Spinal cord (tissue), 9 donors: ENCODE measurements at regions not wholly inside any gene's neighbourhood (a gene's known extent, or its start where the extent isn't known, plus 50 kb on each side); places are given as distances from the start of the nearest gene placed in this dataset.
"Not testable (repeated sequence)": the region's sequence is repeated elsewhere in the genome, so short reads cannot be mapped to it uniquely, and the experiment has no call there.

Experiments used
- DNase-seq, 6 donors: peaks; one replicate each; pipeline versions ENCODE4 v3.0.0 to v3.0.0-alpha.2; 2013 to 2015; ENCODE audit warnings: low spot score in 6 of 6, low read depth in 4 of 6
- H3K27ac ChIP-seq: one replicate; pipeline ENCODE4 v1.5.1; 2013; ENCODE audit warnings: low read depth, low read length, control low read depth
- H3K27me3 ChIP-seq: one replicate; pipeline ENCODE4 v1.6.1; 2013; ENCODE audit warnings: low read length; ENCODE audit not compliant: control insufficient read depth, insufficient read depth
- H3K36me3 ChIP-seq: one replicate; pipeline ENCODE4 v1.6.1; 2013; ENCODE audit warnings: low read length; ENCODE audit not compliant: control insufficient read depth, insufficient read depth
- H3K4me1 ChIP-seq: one replicate; pipeline ENCODE4 v1.6.1; 2013; ENCODE audit warnings: low read length; ENCODE audit not compliant: control insufficient read depth, insufficient read depth
- H3K4me3 ChIP-seq: one replicate; pipeline ENCODE4 v1.5.1; 2013; ENCODE audit warnings: low read depth, low read length, control low read depth
- H3K9me3 ChIP-seq: one replicate; pipeline ENCODE4 v1.6.1; 2013; ENCODE audit warnings: low read length; ENCODE audit not compliant: control insufficient read depth, insufficient read depth
- WGBS: methylation state at CpG from one replicate; pipeline ENCODE4 v1.1.5; 2013; ENCODE audit warnings: missing lambda C conversion rate; ENCODE audit not compliant: insufficient coverage; 5-methylcytosine and 5-hydroxymethylcytosine counted together
- donor health status: healthy.

DNA sequence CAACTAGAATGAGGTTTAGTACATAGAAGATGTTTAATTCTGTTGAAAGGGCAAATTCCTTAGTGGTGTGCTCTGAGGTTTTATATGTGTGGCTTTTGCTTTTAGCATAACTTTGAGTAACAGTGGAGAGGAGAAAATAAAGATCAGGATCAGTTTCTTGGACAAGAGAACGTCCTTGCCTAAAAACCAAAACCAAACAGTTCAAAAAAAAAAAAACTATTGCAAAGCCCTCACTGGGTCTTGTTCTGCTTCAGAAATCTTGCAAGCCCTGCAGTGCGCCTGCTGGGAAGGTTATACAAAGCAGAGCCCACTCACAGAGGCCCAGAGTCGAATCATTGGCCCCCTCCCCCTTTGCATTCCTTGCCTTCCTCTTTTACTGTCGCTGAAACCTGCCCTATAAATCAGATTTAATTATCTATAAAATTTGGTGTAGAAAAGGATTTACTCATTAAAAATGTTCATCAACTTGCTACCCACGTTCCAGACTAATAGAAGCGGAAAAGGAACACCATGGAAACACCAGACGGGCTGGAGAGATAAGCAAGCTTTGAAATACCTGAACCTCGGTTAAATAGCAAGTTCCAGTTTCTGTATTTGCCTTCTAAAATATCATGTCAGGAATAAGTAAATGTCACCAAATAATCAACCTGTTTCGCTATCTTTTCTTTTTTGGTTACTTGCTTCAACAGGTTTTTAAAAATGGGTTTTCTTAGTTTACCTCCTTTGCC, 201.6 kb upstream of the PTBP2 start:
- Histone ChIP-seq H3K4me1 (peaks cover 18% of the 10 kb centered on the region), H3K9me3 (no peaks in the 10 kb centered on the region), H3K27me3 (no peaks in the 10 kb centered on the region), H3K27ac (peak overlapping the region; percentile 68), H3K36me3 (no peaks in the 10 kb centered on the region), H3K4me3 (no peak overlapping the region)
- peak in 4 of 6 donors; percentile 28 to 79 (median 55) for DNase-seq
- WGBS, result 13% methylated on average over 1 of the region's 9 CpGs

DNA sequence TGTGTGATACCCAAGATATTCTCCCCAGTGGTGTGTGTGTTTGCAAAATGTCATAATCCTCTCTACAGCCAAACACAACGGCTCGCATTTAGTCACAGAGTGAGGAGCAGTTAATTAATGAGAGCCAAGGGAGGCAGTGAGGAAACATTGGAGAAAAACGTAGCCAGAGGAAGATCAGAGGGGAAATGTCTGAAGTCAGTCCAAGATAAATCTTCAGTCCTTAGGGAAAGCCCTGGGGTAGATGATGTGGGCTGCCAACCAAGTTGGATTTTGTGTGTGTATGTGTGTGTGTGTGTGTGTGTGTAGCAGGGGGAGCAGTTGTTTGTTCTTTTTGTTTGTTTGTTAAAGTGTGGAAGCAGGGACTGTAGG, 201.0 kb upstream of the PTBP2 start:
- WGBS, result 9% methylated on average over 1 of the region's 3 CpGs
- H3K27ac ChIP-seq, result peak overlapping the region; percentile 68
- H3K27me3 ChIP-seq, result no peaks in the 10 kb centered on the region
- no peak overlapping the region for H3K4me3 ChIP-seq
- H3K4me1 ChIP-seq, result peaks cover 18% of the 10 kb centered on the region
- DNase-seq, result peak in 5 of 6 donors; percentile 43 to 85 (median 47)
- H3K9me3 ChIP-seq, result no peaks in the 10 kb centered on the region
- H3K36me3 ChIP-seq, result no peaks in the 10 kb centered on the region

DNA sequence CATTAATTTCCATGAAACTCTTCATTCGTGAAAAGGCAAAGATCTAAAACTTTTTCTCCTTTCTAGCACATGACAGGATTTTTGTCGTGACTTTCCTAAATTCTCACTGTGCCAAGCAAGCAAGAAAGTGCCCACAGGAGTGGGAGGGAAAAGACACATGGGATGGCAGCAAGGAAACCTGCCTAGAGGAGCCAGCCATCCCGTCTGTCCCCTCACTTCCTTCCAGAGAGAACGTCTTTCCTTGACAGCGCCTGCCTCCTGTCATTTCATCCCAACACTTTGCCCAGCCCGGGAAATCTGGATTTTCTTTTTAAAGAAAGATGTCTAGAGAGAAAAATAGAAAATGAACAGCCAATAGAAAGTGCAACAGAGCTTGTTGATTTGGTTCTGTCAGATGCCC, 200.6 kb upstream of the PTBP2 start:
- Histone ChIP-seq H3K9me3 (no peaks in the 10 kb centered on the region), H3K4me1 (peaks cover 18% of the 10 kb centered on the region), H3K4me3 (no peak overlapping the region), H3K36me3 (no peaks in the 10 kb centered on the region), H3K27ac (peak overlapping the region; percentile 68), H3K27me3 (no peaks in the 10 kb centered on the region)
- WGBS, result no CpG with 5 or more reads among the region's 6 CpGs
- peak in 1 of 6 donors; percentile 81 for DNase-seq

DNA sequence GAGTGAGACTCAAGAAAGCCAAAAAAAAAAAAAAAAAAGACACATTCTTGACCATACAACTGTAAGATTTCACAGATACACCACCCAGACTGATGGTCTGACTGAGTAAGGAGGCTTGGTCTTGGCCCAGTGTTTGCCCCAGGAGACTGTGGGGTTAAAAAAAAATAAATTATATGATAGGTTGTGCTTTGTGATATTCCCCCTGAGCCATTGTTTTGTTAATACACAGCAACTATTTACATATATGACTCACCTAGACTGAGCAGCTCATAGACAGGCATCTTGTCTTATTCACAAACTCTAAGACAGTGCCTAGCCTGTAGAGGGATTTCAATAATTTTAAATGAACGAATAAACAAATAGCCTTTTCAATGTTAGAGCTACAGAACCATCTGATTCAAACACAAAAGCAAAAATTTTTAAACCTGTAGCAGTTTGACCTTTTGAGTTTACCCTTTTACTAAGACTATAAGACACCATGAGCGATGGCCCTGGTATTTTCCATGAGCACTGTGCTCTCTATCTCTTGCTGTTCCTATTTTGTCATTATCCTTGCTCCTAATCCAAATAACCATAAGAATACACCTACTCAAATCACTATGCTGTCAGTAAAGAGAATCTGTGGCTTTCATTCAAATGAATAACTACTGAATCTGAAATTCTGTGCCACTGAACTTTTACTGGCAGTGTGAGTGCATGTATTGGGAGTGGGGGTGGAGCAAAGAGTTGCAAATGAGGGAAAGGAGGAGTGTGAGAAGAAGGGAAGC, 199.4 kb upstream of the PTBP2 start:
- 93% methylated on average over 2 of the region's 2 CpGs for WGBS
- Histone ChIP-seq H3K9me3 (no peaks in the 10 kb centered on the region), H3K27me3 (no peaks in the 10 kb centered on the region), H3K27ac (no peak overlapping the region), H3K4me1 (peaks cover 18% of the 10 kb centered on the region), H3K36me3 (no peaks in the 10 kb centered on the region), H3K4me3 (no peak overlapping the region)
- no peak for DNase-seq

DNA sequence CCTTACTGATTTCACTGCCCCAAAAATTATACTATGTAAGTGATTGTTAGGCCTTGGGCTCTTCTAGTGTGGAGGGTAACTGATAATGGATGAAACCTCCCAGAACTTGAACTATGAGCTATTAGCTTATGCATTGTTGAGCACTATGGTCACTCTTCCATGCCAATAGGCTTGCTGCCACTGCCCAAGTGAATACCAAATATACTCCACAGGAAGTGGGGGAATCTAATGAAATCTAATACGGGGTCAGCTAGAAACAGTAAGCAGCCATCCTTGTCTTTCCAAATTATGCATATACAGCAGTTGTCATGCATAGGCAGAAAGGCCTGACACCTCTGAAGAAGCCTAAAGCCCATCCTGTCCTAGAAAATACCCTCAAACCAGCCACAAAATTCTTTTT, 198.7 kb upstream of the PTBP2 start:
- Histone ChIP-seq H3K9me3 (no peaks in the 10 kb centered on the region), H3K27ac (no peak overlapping the region), H3K4me1 (peaks cover 18% of the 10 kb centered on the region), H3K36me3 (no peaks in the 10 kb centered on the region), H3K27me3 (no peaks in the 10 kb centered on the region), H3K4me3 (no peak overlapping the region)
- 43% methylated on average over 1 of the region's 1 CpG for WGBS
- no peak for DNase-seq

DNA sequence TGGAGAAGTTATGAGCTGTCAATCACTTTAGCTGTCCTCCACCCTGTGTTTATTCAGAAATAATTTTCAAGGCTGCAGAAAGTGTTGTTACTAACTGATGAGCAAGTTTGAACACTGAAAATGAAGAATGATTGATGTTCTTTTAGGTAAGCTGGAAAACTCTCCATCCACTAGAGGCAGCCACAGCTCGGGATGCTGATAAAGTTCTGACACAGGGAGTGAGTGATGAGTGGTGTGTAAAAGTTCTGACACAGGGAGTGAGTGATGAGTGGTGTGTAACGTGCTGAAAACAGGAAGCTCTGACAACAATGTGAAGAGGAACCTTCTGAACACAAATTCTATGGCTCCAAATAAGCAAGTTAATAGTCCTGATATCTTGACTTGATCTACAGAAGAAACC, 197.5 kb upstream of the PTBP2 start:
- Histone ChIP-seq H3K4me1 (peaks cover 13% of the 10 kb centered on the region), H3K27me3 (no peaks in the 10 kb centered on the region), H3K27ac (no peak overlapping the region), H3K4me3 (no peak overlapping the region), H3K36me3 (no peaks in the 10 kb centered on the region), H3K9me3 (peaks cover 5% of the 10 kb centered on the region)
- no CpG with 5 or more reads among the region's 2 CpGs for WGBS
- DNase-seq, result no peak

DNA sequence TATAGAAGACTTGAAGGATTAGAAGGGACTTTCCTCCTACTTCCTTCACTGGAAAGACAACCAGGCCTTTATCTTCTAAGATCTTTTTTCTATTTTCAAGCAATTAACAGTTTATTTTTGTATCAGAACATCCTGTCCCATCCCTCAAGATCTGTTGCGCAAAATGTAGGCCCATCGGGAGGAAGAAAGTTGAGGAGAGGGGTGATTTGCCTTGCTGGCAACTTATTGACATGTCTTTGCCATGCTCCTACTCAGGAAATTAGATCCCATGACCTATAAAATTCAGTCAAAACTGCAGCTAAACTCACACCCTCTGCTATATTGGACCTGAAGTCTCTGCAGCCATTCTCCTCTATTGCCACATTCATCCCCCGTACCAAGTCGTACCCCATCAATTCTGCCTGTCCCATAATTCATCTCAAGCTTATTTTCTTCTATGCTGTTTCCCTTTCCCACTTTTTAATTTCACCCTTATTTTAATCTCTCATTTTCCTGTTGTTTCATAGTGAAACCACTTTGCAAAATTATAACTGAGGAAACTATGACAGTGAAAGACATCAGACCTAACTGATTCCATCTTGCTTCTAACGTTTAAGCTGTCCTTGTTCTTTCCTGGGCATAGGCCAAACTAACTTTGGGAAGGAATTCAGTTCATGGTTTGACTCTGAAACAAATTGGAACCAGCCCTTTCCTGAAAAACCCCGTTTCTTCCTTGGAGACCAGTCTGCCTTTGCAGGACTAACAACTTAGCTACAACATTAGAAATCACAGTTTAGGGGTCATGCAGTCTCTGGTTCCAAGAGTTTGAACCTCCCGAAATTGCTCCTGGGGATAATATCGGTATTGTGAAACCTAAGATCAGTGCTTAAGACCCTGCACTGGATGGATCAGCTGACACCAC, 195.7 kb upstream of the PTBP2 start:
- Histone ChIP-seq H3K27me3 (no peaks in the 10 kb centered on the region), H3K27ac (no peak overlapping the region), H3K4me3 (no peak overlapping the region), H3K4me1 (peaks cover 2% of the 10 kb centered on the region), H3K36me3 (no peaks in the 10 kb centered on the region), H3K9me3 (peaks cover 7% of the 10 kb centered on the region)
- 79% methylated on average over 6 of the region's 8 CpGs for WGBS
- no peak for DNase-seq

DNA sequence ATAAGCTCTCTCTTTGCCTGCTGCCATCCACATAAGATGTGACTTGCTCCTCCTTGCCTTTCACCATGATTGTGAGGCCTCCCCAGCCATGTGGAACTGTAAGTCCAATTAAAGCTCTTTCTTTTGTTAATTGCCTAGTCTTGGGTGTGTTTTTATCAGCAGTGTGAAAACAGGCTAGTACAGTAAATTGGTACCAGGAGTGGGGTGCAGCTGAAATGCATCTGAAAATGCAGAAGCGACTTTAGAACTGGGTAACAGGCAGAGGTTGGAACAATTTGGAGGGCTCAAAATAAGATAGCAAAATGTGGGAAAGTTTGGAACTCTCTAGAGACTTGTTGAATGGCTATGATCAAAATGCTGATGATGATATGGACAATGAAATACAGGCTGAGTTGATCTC, 192.9 kb upstream of the PTBP2 start:
- H3K4me3 ChIP-seq, H3K4me1 ChIP-seq, H3K27ac ChIP-seq, DNase-seq, H3K27me3 ChIP-seq, H3K9me3 ChIP-seq, H3K36me3 ChIP-seq: not testable (repeated sequence)
- 94% methylated on average over 1 of the region's 1 CpG for WGBS

DNA sequence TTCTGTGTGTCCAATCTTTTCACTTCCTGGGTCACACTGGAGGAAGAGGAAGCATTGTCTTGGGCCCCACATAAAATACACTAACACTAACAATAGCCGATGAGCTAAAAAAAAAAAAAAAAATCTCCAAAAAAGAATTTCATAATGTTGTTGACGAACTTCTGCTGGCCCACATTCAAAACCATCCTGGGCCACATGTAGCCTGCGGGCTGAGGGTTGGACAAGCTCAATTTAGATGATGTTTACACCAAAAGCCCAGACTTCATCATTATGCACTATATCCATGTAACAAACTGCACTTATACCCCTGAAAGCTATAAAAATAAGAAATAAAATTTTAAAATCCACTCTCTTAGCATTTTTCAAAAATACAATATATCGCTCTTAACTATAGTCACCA, 187.8 kb upstream of the PTBP2 start:
- no CpG with 5 or more reads among the region's 4 CpGs for WGBS
- no peaks in the 10 kb centered on the region for H3K36me3 ChIP-seq
- no peak overlapping the region for H3K4me3 ChIP-seq

More for the DNA sequence above, 187.8 kb upstream of the PTBP2 start:
- Histone ChIP-seq H3K4me1 (no peaks in the 10 kb centered on the region), H3K9me3 (peaks cover 3% of the 10 kb centered on the region), H3K27me3 (no peaks in the 10 kb centered on the region), H3K27ac (no peak overlapping the region)
- DNase-seq, result no peak
